ENCODE measurements at regions not wholly inside any gene's neighbourhood (a gene's known extent, or its start where the extent isn't known, plus 50 kb on each side); places are given as distances from the start of the nearest gene placed in this dataset.
"Not testable (repeated sequence)": the region's sequence is repeated elsewhere in the genome, so short reads cannot be mapped to it uniquely, and the experiment has no call there.

GRCh38 chrX:13487731-13488505 is 81.5 kb upstream of the EGFL6 start:
- peaks cover 28% of the 10 kb centered on the region for H3K4me1 Mint-ChIP-seq (ENCODE audit: low read depth)
- peak overlapping the region; percentile 46 for H3K27ac Mint-ChIP-seq
- H3K27me3 Mint-ChIP-seq: no peaks in the 10 kb centered on the region
- H3K4me3 Mint-ChIP-seq: no peak overlapping the region
- H3K36me3 Mint-ChIP-seq: no peaks in the 10 kb centered on the region
- H3K9me3 Mint-ChIP-seq (ENCODE audit: low read depth): no peaks in the 10 kb centered on the region

GRCh38 chrX:13485167-13485566 is 84.2 kb upstream of the EGFL6 start:
- H3K36me3 Mint-ChIP-seq: no peaks in the 10 kb centered on the region
- no peaks in the 10 kb centered on the region for H3K9me3 Mint-ChIP-seq (ENCODE audit: low read depth)
- no peak overlapping the region for H3K4me3 Mint-ChIP-seq
- peaks cover 28% of the 10 kb centered on the region for H3K4me1 Mint-ChIP-seq (ENCODE audit: low read depth)
- H3K27ac Mint-ChIP-seq: no peak overlapping the region
- no peaks in the 10 kb centered on the region for H3K27me3 Mint-ChIP-seq

GRCh38 chrX:13483773-13484172 is 85.6 kb upstream of the EGFL6 start:
- Mint-ChIP-seq H3K4me3 (no peak overlapping the region), H3K9me3 (ENCODE audit: low read depth) (no peaks in the 10 kb centered on the region), H3K36me3 (no peaks in the 10 kb centered on the region), H3K27me3 (no peaks in the 10 kb centered on the region), H3K27ac (no peak overlapping the region), H3K4me1 (ENCODE audit: low read depth) (peaks cover 28% of the 10 kb centered on the region)

GRCh38 chrX:13482746-13483541 is 86.5 kb upstream of the EGFL6 start:
- no peaks in the 10 kb centered on the region for H3K9me3 Mint-ChIP-seq (ENCODE audit: low read depth)
- no peaks in the 10 kb centered on the region for H3K36me3 Mint-ChIP-seq

GRCh38 chrX:13480780-13481179 is 88.6 kb upstream of the EGFL6 start:
- not testable (repeated sequence) for H3K9me3 Mint-ChIP-seq (ENCODE audit: low read depth); H3K27me3 Mint-ChIP-seq; H3K36me3 Mint-ChIP-seq; H3K27ac Mint-ChIP-seq; H3K4me3 Mint-ChIP-seq
- peaks cover 10% of the 10 kb centered on the region for H3K4me1 Mint-ChIP-seq (ENCODE audit: low read depth)

More at GRCh38 chrX:13482746-13483541, 86.5 kb upstream of the EGFL6 start:
- Mint-ChIP-seq H3K4me3 (no peak overlapping the region), H3K4me1 (ENCODE audit: low read depth) (peaks cover 26% of the 10 kb centered on the region), H3K27me3 (no peaks in the 10 kb centered on the region), H3K27ac (no peak overlapping the region)

GRCh38 chrX:13479452-13479813 is 90.0 kb upstream of the EGFL6 start:
- Mint-ChIP-seq H3K27ac (no peak overlapping the region), H3K4me1 (ENCODE audit: low read depth) (peaks cover 8% of the 10 kb centered on the region), H3K36me3 (no peaks in the 10 kb centered on the region), H3K27me3 (no peaks in the 10 kb centered on the region), H3K9me3 (ENCODE audit: low read depth) (no peaks in the 10 kb centered on the region), H3K4me3 (no peak overlapping the region)

- peaks cover 11% of the 10 kb centered on the region for H3K4me1 Mint-ChIP-seq (ENCODE audit: low read depth)
- H3K36me3 Mint-ChIP-seq: no peaks in the 10 kb centered on the region
- no peaks in the 10 kb centered on the region for H3K9me3 Mint-ChIP-seq (ENCODE audit: low read depth)
- no peaks in the 10 kb centered on the region for H3K27me3 Mint-ChIP-seq
- no peak overlapping the region for H3K27ac Mint-ChIP-seq
- H3K4me3 Mint-ChIP-seq: no peak overlapping the region
These were observed 90.5 kb upstream of the EGFL6 start for GRCh38 chrX:13478740-13479451.

GRCh38 chrX:13476384-13476783 is 93.0 kb upstream of the EGFL6 start:
- no peaks in the 10 kb centered on the region for H3K36me3 Mint-ChIP-seq
- no peaks in the 10 kb centered on the region for H3K27me3 Mint-ChIP-seq
- peaks cover 17% of the 10 kb centered on the region for H3K4me1 Mint-ChIP-seq (ENCODE audit: low read depth)
- no peak overlapping the region for H3K4me3 Mint-ChIP-seq
- H3K27ac Mint-ChIP-seq: no peak overlapping the region
- no peaks in the 10 kb centered on the region for H3K9me3 Mint-ChIP-seq (ENCODE audit: low read depth)

- Mint-ChIP-seq H3K4me1 (ENCODE audit: low read depth) (peaks cover 21% of the 10 kb centered on the region), H3K27me3 (no peaks in the 10 kb centered on the region), H3K4me3 (peak overlapping the region; percentile 76), H3K36me3 (no peaks in the 10 kb centered on the region), H3K27ac (peak overlapping the region; percentile 88), H3K9me3 (ENCODE audit: low read depth) (no peaks in the 10 kb centered on the region)
These were observed 95.3 kb upstream of the EGFL6 start for GRCh38 chrX:13474164-13474516.

- Mint-ChIP-seq H3K9me3 (ENCODE audit: low read depth) (no peaks in the 10 kb centered on the region), H3K27me3 (no peaks in the 10 kb centered on the region), H3K27ac (peak overlapping the region; percentile 88), H3K4me1 (ENCODE audit: low read depth) (peaks cover 21% of the 10 kb centered on the region), H3K36me3 (no peaks in the 10 kb centered on the region), H3K4me3 (peak overlapping the region; percentile 76)
These were observed 95.8 kb upstream of the EGFL6 start for GRCh38 chrX:13473442-13474163.

- H3K4me3 Mint-ChIP-seq: peak overlapping the region; percentile 76
- H3K4me1 Mint-ChIP-seq (ENCODE audit: low read depth): peaks cover 21% of the 10 kb centered on the region
- no peaks in the 10 kb centered on the region for H3K27me3 Mint-ChIP-seq
- H3K27ac Mint-ChIP-seq: no peak overlapping the region
- no peaks in the 10 kb centered on the region for H3K9me3 Mint-ChIP-seq (ENCODE audit: low read depth)
- H3K36me3 Mint-ChIP-seq: no peaks in the 10 kb centered on the region
These were observed 96.4 kb upstream of the EGFL6 start for GRCh38 chrX:13472975-13473374.

- H3K27ac Mint-ChIP-seq: no peak overlapping the region
- H3K9me3 Mint-ChIP-seq (ENCODE audit: low read depth): no peaks in the 10 kb centered on the region
- H3K36me3 Mint-ChIP-seq: no peaks in the 10 kb centered on the region
- peaks cover 21% of the 10 kb centered on the region for H3K4me1 Mint-ChIP-seq (ENCODE audit: low read depth)
- no peaks in the 10 kb centered on the region for H3K27me3 Mint-ChIP-seq
- no peak overlapping the region for H3K4me3 Mint-ChIP-seq
These were observed 98.1 kb upstream of the EGFL6 start for GRCh38 chrX:13471269-13471668.

GRCh38 chrX:13470685-13470977 is 98.8 kb upstream of the EGFL6 start:
- Mint-ChIP-seq H3K27me3 (no peaks in the 10 kb centered on the region), H3K4me3 (no peak overlapping the region), H3K4me1 (ENCODE audit: low read depth) (peaks cover 21% of the 10 kb centered on the region)

GRCh38 chrX:13469963-13470684 is 99.3 kb upstream of the EGFL6 start:
- no peak overlapping the region for H3K27ac Mint-ChIP-seq
- H3K36me3 Mint-ChIP-seq: no peaks in the 10 kb centered on the region
- H3K4me3 Mint-ChIP-seq: no peak overlapping the region
- H3K4me1 Mint-ChIP-seq (ENCODE audit: low read depth): peaks cover 21% of the 10 kb centered on the region
- no peaks in the 10 kb centered on the region for H3K9me3 Mint-ChIP-seq (ENCODE audit: low read depth)
- H3K27me3 Mint-ChIP-seq: no peaks in the 10 kb centered on the region

More at GRCh38 chrX:13470685-13470977, 98.8 kb upstream of the EGFL6 start:
- no peaks in the 10 kb centered on the region for H3K36me3 Mint-ChIP-seq
- no peak overlapping the region for H3K27ac Mint-ChIP-seq
- H3K9me3 Mint-ChIP-seq (ENCODE audit: low read depth): no peaks in the 10 kb centered on the region

Data from activated naive CD8-positive, alpha-beta T cell (primary cell).